LNCAP (cell line): ENCODE measurements at regions not wholly inside any gene's neighbourhood (a gene's known extent, or its start where the extent isn't known, plus 50 kb on each side); places are given as distances from the start of the nearest gene placed in this dataset.

Source experiments
- TF ChIP-seq, protein P1 (sequence below): fragments of 450-650 bp; IDR thresholded peaks from 2 replicates; pipeline ENCODE4 v1.5.1; 2017; ENCODE audit warnings: mild to moderate bottlenecking

DNA sequence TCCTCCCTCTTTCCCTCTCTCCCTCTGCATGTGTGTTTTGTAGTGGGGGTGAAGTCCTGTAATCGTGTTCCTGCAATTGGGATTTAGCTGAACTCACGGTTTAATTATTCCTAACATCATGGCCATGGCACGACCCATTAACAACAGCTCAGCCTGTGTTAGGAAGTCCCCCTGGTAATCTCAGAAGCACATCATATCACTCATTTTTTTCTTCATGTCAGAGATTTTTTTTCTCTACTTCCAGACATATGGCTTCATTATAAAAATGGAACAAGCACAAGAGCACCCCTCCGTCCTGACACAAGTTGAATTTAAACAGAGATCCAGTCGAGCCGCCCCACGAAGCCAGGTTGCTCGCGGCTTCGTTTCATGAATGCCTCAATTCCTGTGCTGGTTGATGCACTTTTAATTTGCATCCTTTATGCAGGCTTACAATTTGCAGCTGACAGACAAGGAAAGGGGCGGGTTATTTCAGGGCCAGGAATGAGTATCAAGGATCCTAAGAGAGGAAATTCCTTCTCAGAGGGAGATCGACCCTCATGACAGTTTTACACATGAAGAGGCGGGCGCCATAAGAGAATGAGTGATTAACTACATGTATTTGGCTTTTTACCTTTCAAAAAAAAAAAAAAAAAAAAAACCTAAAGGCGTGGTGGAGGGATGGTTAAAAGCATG is 192.9 kb downstream of the MAF start:
- TF ChIP-seq, protein P1, sequence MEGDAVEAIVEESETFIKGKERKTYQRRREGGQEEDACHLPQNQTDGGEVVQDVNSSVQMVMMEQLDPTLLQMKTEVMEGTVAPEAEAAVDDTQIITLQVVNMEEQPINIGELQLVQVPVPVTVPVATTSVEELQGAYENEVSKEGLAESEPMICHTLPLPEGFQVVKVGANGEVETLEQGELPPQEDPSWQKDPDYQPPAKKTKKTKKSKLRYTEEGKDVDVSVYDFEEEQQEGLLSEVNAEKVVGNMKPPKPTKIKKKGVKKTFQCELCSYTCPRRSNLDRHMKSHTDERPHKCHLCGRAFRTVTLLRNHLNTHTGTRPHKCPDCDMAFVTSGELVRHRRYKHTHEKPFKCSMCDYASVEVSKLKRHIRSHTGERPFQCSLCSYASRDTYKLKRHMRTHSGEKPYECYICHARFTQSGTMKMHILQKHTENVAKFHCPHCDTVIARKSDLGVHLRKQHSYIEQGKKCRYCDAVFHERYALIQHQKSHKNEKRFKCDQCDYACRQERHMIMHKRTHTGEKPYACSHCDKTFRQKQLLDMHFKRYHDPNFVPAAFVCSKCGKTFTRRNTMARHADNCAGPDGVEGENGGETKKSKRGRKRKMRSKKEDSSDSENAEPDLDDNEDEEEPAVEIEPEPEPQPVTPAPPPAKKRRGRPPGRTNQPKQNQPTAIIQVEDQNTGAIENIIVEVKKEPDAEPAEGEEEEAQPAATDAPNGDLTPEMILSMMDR = no peak

GRCh38 chr16:79407005-79407404 is 193.5 kb downstream of the MAF start:
- TF ChIP-seq, protein P1 = no peak

DNA sequence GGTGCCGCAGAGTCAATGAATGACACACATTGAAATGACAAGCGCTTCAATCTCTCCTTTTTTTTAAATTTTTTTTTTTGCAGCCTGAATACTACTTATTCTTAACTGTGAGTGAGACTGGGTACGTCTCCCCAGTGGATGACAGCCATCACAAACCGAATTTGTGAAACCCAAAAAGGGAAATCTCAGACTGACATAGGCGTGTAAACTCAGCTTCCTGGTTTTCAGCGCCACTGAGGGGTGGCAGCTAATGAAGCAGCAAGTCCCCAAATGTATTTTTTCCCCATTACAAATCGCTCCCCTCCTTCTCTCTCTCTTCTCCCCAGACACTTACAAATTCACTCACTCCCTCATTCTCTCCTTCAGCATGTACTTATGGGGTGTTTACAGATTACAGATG is 196.0 kb downstream of the MAF start:
- TF ChIP-seq, protein P1 = no peak

DNA sequence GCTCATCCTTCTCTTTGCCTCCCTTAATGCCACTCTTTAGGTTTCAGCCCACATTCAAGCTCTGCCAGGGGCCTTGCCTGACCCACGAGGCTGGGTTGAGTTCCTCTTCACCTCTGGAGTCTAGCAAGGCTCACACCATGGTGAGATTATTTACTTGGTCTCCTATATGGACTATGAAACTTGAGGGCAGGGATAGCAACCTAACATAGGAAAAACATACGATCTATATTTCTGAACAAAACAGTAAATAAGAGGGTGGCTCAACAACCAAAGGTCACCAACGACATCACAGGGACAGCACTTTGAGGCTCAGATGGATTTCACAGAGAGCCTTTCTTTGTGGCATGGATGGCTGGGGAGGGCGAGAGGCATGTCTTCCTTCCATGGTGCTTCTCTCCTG is 197.0 kb downstream of the MAF start:
- TF ChIP-seq, protein P1 = no peak

GRCh38 chr16:79402920-79403319 is 197.6 kb downstream of the MAF start:
- TF ChIP-seq, protein P1 = no peak

- TF ChIP-seq, protein P1 = no peak
Measured at GRCh38 chr16:79402356-79402755, 198.2 kb downstream of the MAF start.

GRCh38 chr16:79401782-79402181 is 198.8 kb downstream of the MAF start:
- TF ChIP-seq, protein P1 = no peak

DNA sequence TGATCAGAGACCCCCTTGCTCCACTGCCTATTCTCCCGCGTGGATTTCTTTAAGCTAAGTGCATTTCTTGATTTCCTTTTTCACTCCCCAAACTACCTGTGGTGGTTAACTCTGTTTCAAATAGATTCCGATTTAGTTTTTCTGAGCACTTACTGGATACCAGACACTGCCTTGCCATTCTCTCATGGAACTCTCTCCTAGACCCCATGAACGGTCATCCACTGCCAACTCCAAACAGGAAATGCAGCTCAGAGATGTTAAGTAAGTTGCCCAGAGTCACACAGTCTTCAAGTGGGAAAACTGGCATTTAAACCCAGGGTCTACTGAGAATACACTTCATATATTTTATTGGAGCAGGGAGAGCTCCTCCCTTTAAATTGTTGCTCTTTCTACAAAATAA is 199.4 kb downstream of the MAF start:
- TF ChIP-seq, protein P1 = no peak
